HFFc6 (cell line): ENCODE measurements at regions not wholly inside any gene's neighbourhood (a gene's known extent, or its start where the extent isn't known, plus 50 kb on each side); places are given as distances from the start of the nearest gene placed in this dataset.
"Not testable (repeated sequence)": the region's sequence is repeated elsewhere in the genome, so short reads cannot be mapped to it uniquely, and the experiment has no call there.

Experiments
- DNase-seq: peaks from one replicate; pipeline ENCODE4 v3.0.0-alpha.2; 2018
- H3K27ac Mint-ChIP-seq: 2 replicates; pipeline ENCODE4 v1.8.0; 2020; ENCODE audit warnings: mild to moderate bottlenecking, mixed read lengths
- H3K27me3 Mint-ChIP-seq: 2 replicates; pipeline ENCODE4 v1.8.0; 2021; ENCODE audit warnings: mild to moderate bottlenecking, moderate library complexity, mixed read lengths; ENCODE audit not compliant: insufficient read depth
- H3K36me3 Mint-ChIP-seq: 2 replicates; pipeline ENCODE4 v1.8.0; 2021; ENCODE audit warnings: low read depth, mixed read lengths
- H3K4me1 Mint-ChIP-seq: 2 replicates; pipeline ENCODE4 v1.8.0; 2020; ENCODE audit warnings: low read depth, mixed read lengths
- H3K4me3 Mint-ChIP-seq: 2 replicates; pipeline ENCODE4 v1.8.0; 2020; ENCODE audit warnings: mild to moderate bottlenecking, moderate library complexity, mixed read lengths
- H3K9me3 Mint-ChIP-seq: 2 replicates; pipeline ENCODE4 v1.8.0; 2020; ENCODE audit warnings: mild to moderate bottlenecking, mixed read lengths
- TF ChIP-seq, protein P1 (sequence below): fragments of 200-600 bp; sonication (generic); IDR thresholded peaks from 2 replicates; pipeline ENCODE4 v1.5.0; 2021; ENCODE audit warnings: antibody characterized with exemption, mild to moderate bottlenecking

DNA sequence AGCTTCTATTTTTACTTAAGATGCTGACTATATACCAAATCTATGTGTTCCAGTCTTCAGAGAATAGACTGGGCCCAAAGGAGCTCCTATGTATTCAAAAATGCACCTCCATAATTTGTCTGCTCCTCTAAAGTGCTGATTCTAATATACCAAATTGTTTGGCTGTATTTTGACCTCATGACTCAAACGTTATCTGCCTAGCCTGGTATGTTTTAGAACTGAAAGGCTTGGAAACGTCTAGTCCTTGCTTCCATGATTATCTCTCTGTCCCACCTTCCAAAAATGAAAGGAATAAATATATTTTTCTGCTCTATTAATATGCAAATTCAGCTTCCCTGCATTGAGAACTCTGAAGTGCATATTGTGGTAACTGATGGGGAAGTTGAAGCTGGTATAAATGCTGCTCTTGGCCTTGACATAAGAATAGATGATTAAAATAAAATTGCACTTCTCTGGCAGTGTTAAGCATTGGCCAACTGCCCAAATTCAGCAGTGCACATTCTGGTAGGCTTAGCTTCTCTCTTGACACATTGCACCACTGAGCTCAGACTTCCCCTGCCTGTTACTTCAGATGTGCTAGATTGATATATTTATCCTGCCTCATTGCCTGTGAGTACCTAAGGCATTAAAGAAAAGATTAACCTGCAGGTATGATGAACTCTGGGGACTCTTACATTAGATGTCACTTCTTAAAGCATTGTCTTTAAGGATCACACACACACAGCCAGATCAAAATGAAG, 882.3 kb downstream of the RPS29 start:
- Mint-ChIP-seq H3K4me3 (no peak overlapping the region), H3K4me1 (no peaks in the 10 kb centered on the region), H3K27ac (no peak overlapping the region), H3K27me3 (no peaks in the 10 kb centered on the region), H3K9me3 (peaks cover 44% of the 10 kb centered on the region), H3K36me3 (peaks cover 4% of the 10 kb centered on the region; the same call in 1 of the 2 replicates)
- TF ChIP-seq, protein P1, sequence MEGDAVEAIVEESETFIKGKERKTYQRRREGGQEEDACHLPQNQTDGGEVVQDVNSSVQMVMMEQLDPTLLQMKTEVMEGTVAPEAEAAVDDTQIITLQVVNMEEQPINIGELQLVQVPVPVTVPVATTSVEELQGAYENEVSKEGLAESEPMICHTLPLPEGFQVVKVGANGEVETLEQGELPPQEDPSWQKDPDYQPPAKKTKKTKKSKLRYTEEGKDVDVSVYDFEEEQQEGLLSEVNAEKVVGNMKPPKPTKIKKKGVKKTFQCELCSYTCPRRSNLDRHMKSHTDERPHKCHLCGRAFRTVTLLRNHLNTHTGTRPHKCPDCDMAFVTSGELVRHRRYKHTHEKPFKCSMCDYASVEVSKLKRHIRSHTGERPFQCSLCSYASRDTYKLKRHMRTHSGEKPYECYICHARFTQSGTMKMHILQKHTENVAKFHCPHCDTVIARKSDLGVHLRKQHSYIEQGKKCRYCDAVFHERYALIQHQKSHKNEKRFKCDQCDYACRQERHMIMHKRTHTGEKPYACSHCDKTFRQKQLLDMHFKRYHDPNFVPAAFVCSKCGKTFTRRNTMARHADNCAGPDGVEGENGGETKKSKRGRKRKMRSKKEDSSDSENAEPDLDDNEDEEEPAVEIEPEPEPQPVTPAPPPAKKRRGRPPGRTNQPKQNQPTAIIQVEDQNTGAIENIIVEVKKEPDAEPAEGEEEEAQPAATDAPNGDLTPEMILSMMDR, result no peak
- DNase-seq, result no peak

DNA sequence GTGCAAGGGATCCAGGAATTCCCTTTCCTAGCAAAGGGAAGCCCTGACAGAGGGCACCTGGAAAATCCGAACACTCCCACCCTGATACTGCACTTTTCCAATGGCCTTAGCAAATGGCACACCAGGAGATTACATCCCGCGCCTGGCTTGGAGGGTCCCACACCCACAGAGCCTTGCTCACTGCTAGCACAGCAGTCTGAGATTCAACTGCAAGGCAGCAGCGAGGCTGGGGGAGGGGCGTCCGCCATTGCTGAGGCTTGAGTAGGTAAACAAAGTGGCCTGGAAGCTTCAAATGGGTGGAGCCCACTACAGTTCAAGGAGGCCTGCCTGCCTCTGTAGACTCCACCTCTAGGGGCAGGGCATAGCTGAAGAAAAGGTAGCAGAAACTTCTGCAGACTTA, 888.8 kb downstream of the RPS29 start:
- not testable (repeated sequence) for H3K4me1 Mint-ChIP-seq
- peaks cover 48% of the 10 kb centered on the region for H3K9me3 Mint-ChIP-seq

DNA sequence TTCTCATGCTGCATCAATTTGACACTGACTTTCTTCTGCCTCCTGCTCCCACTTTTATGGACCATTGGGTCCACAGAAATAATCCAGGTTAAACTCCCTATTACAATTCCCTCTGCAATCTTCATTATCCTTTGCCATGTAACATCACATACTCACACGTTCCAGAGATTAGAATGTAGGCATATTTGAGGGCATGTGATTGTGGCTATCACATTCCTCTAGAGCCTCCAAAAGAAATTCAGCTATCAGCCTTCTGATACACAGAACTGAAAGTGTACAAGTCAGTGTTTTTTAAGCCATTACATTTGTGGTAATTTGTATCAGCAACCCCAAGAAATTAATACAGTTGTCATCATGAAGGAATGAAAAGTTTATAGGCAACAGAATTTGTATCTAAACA, 892.4 kb downstream of the RPS29 start:
- TF ChIP-seq, protein P1, result no peak
- H3K36me3 Mint-ChIP-seq, result no peaks in the 10 kb centered on the region
- no peaks in the 10 kb centered on the region for H3K4me1 Mint-ChIP-seq
- H3K4me3 Mint-ChIP-seq, result no peak overlapping the region
- peaks cover 28% of the 10 kb centered on the region for H3K9me3 Mint-ChIP-seq
- DNase-seq, result no peak
- H3K27me3 Mint-ChIP-seq, result no peaks in the 10 kb centered on the region
- no peak overlapping the region for H3K27ac Mint-ChIP-seq

More for the DNA sequence above, 888.8 kb downstream of the RPS29 start:
- H3K4me3 Mint-ChIP-seq, H3K27me3 Mint-ChIP-seq, H3K36me3 Mint-ChIP-seq, H3K27ac Mint-ChIP-seq, DNase-seq: not testable (repeated sequence)

DNA sequence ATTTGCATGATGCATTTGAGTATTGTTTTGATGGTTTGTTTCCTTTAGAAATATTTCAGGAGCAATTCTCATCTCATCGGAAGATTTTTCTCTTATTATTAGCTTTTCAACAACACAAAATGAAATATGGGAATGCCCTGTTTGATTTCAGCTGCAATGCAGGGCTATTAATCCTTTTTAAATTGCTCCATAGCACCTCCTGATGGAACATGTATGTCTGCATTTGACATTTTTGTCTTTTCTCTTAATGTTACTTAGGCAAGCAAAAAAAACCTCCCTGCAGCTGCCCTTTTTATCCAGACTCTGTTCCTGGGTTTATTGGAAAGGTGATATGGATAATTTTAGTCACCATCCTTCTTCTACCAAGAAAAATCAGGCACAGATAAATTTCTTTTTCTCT, 895.8 kb downstream of the RPS29 start:
- Mint-ChIP-seq H3K9me3 (peaks cover 21% of the 10 kb centered on the region), H3K4me1 (no peaks in the 10 kb centered on the region), H3K4me3 (no peak overlapping the region), H3K27me3 (no peaks in the 10 kb centered on the region), H3K27ac (no peak overlapping the region), H3K36me3 (no peaks in the 10 kb centered on the region)
- DNase-seq, result no peak
- TF ChIP-seq, protein P1, result peak; percentile 8; the same call in 1 of the 2 replicates

DNA sequence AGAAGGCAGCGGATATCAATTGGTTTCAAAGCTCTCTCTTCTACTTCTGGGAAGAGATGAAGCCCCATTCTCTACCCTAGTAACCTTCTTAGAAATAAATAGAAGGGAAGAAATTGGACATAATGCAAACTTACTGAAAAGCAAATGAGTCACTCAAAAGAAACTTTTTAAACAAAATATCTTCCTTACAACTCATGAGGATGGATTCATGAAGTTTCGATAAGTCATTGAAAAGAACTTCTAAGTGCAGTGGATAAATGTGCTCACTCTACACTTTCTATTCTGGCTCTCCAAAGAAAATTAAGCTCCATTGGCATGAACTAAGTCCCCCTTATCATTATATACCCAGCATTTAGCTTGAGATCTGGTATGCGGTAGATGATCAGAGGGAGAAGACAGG, 899.5 kb downstream of the RPS29 start:
- TF ChIP-seq, protein P1, result no peak
- Mint-ChIP-seq H3K27ac (no peak overlapping the region), H3K9me3 (peaks cover 13% of the 10 kb centered on the region), H3K27me3 (no peaks in the 10 kb centered on the region; the same call in 1 of the 2 replicates), H3K4me3 (no peak overlapping the region), H3K36me3 (no peaks in the 10 kb centered on the region; the same call in 1 of the 2 replicates), H3K4me1 (no peaks in the 10 kb centered on the region)
- no peak for DNase-seq

DNA sequence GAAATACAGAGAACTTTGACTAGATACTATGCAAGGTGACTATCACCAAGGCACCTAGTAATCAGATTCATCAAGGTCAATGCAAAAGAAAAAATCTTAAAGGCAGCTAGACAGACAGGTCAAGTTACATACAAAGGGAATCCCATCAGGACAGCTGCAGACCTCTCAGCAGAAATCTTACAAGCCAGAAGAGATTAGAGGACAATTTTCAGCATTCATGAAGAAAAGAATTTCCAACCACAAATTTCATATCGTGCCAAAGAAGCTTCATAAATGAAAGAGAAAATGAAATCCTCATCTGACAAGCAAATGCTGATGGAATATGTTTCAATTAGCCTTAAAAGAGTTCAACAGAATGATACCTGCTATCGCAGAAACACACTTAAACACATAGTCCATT, 913.7 kb downstream of the RPS29 start:
- H3K9me3 Mint-ChIP-seq, result peaks cover 52% of the 10 kb centered on the region
- H3K4me1 Mint-ChIP-seq, result no peaks in the 10 kb centered on the region
- no peak for DNase-seq
- no peaks in the 10 kb centered on the region; the same call in 1 of the 2 replicates for H3K36me3 Mint-ChIP-seq
- TF ChIP-seq, protein P1, result no peak
- H3K27me3 Mint-ChIP-seq, result no peaks in the 10 kb centered on the region
- no peak overlapping the region for H3K4me3 Mint-ChIP-seq
- no peak overlapping the region for H3K27ac Mint-ChIP-seq
